GM18867 (cell line): ENCODE measurements at regions not wholly inside any gene's neighbourhood (a gene's known extent, or its start where the extent isn't known, plus 50 kb on each side); places are given as distances from the start of the nearest gene placed in this dataset.
A peak's percentile ranks its signal among the peaks of the same experiment; 100 is the strongest.
"Not testable (repeated sequence)": the region's sequence is repeated elsewhere in the genome, so short reads cannot be mapped to it uniquely, and the experiment has no call there.

Experiments
- ATAC-seq: cut with Tn5 transposase; IDR thresholded peaks from one replicate; pipeline ENCODE4 v1.9.1; 2021; ENCODE audit warnings: mild to moderate bottlenecking, moderate library complexity; ENCODE audit not compliant: unreplicated experiment

GRCh38 chr2:145800151-145801091, 1280.5 kb upstream of the ZEB2 start:
- ATAC-seq = no peak

DNA sequence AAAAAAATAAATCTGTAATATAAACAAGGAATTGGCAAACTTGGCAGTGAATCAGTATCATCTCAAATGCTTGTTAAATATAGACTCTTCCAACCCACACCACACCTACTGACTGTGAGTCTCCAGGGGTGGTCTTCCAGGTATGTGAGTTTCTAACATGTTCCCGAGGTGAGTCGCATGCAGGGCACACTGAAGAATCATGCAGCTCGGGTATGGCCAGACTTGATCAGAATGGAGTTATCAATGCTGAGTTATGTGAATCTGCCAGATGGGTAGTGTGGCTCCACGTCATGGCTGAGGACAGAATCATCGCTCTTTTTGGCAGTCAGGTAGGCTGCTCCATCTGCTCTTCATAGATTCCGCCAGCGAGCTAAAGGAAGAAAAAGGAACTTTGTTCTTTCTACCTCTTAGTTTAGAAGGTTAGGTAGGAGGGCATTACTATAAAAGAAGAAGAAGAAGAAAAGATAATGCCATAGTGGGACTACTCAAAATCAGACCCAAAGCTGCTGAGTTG, 1279.7 kb upstream of the ZEB2 start:
- no peak for ATAC-seq

- no peak for ATAC-seq
These were observed 1278.5 kb upstream of the ZEB2 start for GRCh38 chr2:145798419-145798818.

GRCh38 chr2:145797692-145798091, 1277.8 kb upstream of the ZEB2 start:
- no peak for ATAC-seq

DNA sequence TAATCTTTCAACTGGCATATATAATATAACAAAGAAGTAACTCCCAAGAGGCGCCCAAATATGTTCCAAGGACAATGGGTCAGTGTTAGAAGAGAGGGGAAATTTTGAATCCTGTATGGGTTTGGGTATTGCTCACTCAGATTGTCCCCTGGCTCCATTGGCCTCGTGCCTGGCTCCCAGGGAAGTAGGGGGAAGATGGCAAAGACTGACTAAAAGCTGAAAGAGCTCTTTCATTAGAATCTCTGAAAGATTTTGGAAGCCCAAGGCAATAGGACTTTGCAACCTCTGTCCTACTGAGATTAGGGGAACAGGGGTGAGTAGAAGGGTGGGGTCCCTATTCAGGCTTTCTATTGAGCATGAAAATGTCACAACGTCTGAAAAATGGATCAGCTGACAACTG, 1272.8 kb upstream of the ZEB2 start:
- no peak for ATAC-seq

- ATAC-seq = no peak
These were observed 1269.7 kb upstream of the ZEB2 start for GRCh38 chr2:145789636-145790035.

DNA sequence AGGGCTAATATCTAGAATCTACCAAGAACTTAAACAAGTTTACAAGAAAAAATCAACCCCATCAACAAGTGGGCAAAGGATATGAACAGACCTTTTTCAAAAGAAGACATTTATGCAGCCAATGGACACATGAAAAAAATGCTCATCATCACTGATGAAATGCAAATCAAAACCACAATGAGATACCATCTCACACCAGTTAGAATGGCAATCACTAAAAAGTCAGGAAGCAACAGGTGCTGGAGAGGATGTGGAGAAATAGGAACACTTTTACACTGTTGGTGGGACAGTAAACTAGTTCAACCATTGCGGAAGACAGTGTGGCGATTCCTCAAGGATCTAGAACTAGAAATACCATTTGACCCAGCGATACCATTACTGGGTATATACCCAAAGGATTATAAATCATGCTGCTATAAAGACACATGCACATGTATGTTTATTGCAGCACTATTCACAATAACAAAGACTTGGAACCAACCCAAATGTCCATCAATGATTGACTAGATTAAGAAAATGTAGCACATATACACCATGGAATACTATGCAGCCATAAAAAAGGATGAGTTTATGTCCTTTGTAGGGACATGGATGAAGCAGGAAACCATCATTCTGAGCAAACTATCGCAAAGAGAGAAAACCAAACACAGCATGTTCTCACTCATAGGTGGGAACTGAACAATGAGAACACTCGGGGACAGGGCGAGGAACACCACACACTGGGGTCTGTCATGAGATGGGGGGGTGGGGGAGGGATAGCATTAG, 1267.9 kb upstream of the ZEB2 start:
- ATAC-seq = not testable (repeated sequence)

DNA sequence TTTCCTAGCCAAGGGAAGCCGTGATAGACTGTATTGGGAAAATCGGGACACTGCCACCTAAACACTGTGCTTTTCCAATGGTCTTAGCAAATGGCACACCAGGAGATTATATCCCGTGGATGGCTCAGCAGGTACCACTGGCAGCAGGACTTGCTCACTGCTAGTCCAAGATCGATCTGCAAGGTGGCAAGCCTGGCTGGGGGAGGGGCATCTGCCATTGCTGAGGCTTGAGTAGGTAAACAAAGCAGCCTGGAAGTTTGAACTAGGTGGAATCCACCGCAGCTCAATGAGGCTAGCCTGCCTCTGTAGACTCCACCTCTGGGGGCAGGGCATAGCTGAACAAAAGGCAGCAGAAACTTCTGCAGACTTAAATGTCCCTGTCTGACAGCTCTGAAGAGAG, 1262.7 kb upstream of the ZEB2 start:
- not testable (repeated sequence) for ATAC-seq

DNA sequence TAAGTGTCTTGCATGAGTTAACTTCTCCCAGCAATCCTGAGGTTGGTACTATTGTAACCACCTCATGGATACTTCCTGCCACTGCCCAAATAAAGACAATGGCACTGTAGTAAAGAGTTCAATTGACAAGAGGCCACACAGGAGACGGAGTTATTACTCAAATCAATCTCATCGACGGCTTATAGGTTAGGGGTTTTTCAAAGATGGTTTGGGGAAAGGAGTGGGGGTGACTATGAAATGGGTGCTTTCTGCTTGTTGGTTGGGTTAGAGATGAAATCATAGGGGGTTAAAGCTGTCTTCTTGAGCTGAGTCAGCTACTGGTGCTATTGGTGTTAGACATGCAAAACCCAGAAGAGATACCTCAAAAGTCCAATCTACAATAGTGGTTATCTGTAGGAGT, 1258.0 kb upstream of the ZEB2 start:
- no peak for ATAC-seq

DNA sequence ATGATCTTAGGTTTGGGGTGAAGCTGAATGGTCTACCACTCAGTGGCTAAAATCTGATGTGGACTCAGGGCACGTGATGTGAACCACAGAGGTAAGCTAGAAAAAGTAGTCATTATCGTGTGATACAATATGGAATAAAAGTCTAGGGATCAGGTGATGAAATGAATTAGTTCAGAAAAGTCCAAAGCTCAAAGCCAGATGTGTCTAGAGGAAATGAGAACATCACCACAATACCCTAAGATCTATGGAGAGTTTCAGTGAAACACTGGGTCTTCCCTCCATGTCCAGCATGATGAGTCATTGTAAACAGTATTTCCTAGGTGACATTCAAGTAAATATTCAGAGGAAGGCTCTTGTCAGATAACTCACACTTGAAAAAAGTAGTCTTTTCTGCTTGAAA, 1257.4 kb upstream of the ZEB2 start:
- ATAC-seq = no peak

DNA sequence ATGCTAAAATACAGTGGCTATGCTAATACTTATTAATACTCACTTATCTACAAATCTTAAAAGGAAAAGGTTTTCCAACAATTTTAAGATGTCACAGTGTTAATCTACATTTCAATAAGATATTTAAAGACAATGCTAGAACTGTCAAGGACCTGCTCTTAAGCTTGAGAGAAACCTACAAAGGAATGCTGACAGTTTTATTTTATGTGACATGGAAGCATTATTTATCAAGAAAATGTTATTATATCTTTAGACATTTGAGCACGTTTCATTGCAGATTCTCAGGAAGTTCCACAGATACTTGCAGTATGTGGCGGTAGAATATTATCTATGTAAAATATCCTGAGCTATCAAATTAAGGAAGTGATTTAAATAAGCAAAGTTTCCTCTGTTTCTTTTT, 1255.7 kb upstream of the ZEB2 start:
- ATAC-seq = no peak

GRCh38 chr2:145771525-145771924, 1251.6 kb upstream of the ZEB2 start:
- ATAC-seq = peak; percentile 99

- ATAC-seq = no peak
These were observed 1249.2 kb upstream of the ZEB2 start for GRCh38 chr2:145769011-145769716.

GRCh38 chr2:145765874-145766273, 1246.0 kb upstream of the ZEB2 start:
- ATAC-seq = no peak

DNA sequence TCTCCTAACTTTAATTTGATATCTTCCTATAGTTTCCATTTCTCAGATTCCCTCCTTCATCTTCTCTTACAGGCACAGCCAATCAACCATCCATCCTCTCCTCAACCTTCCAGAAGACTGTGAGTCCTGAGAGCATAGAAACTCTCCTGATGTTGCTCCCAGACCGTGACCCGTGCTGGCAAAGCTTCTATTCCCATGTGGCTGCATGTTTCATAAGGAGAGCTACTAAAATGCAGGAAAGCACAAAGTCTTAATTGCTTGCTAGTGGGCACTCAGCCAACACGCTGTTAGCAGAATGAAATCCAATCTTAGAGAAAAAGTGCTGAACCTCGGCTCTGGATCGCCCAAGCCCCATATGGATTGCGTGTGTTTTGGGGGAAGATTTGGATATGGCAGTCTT, 1244.7 kb upstream of the ZEB2 start:
- no peak for ATAC-seq

DNA sequence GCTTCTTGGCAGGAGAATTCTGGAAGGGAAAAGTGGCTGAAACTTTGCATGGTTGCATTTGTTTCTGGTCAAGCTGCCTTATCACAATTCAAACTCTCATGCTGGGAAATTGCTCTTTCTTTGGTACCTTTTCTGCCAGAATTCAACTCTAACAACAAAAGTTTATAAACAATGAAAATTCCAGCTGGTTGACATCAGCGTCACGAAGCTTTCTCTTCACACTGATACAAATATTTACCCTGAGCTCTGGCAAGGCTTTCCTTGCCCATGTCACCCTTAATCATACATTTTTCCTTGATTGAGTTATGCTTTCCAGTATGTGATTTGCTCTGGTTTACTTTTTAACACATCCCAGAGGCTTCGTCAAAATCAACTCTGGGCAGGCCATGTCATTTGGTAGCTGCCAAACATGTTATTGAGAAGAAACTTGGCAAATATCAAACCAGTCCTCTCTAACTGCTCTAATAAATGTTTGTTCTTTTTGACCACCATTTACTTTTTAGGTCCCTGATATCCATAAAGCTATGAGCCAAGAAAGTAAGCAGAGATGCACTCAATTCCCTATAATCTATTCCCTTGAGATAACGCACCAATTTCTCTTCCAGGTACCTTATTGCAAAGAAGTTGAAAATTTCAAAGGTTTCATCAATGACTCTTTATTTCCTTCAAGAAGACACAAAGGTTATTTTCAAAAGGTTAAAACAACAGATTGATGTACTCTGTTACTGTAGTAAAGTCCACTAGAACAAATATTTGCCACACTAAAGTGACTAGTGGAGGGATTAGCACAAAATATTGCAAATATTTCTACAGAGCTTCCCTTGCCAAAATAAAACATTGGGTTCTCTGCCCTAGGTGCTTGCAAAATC, 1241.1 kb upstream of the ZEB2 start:
- ATAC-seq = no peak

GRCh38 chr2:145759228-145759915, 1239.5 kb upstream of the ZEB2 start:
- no peak for ATAC-seq

GRCh38 chr2:145757503-145758246, 1237.8 kb upstream of the ZEB2 start:
- ATAC-seq = no peak
